ENCODE measurements at regions not wholly inside any gene's neighbourhood (a gene's known extent, or its start where the extent isn't known, plus 50 kb on each side); places are given as distances from the start of the nearest gene placed in this dataset.

GRCh38 chr13:47813718-47814117 is 187.4 kb downstream of the SUCLA2 start (continued):
- no peak for TF ChIP-seq ZNF18 (CRISPR knock-in tag; IDR thresholded peaks at IDR 0.05; ENCODE audit: insufficient replicate concordance)

GRCh38 chr13:47809411-47809810 is 191.7 kb downstream of the SUCLA2 start:
- no peaks in the 10 kb centered on the region for H3K36me3 ChIP-seq (replicated peaks in 1 of 2; ENCODE audit: control insufficient read depth in 1 of 2, insufficient read depth in 2 of 2, low read length in 2 of 2)
- FAIRE-seq (no peak), ATAC-seq (no peak), DNase-seq (ENCODE audit: low spot score) (no peak)
- ChIA-PET CTCF (ENCODE audit: low intra/inter-chr PET ratio, low total read pairs) (no interaction called here), POLR2A (no interaction called here)
- H4K20me1 ChIP-seq (ENCODE audit: insufficient read depth, low read length) = no peaks in the 10 kb centered on the region
- in situ Hi-C loops (cut with HindIII; ENCODE audit: extremely low pct_ligation_motif_present, low pct_unique_long_range_greater_than_20kb) (no loop called here), intact Hi-C loops (cut with micrococcal nuclease; ENCODE audit: unreplicated experiment) (no loop called here)
- H2AFZ ChIP-seq (ENCODE audit: low read length) = no peak overlapping the region
- H3K4me3 ChIP-seq (replicated peaks in 1 of 3; ENCODE audit: insufficient read depth in 1 of 3, low read depth in 2 of 3, low read length in 3 of 3) = no peak overlapping the region
- no peaks in the 10 kb centered on the region for H3K27me3 ChIP-seq (ENCODE audit: control insufficient read depth in 1 of 2, insufficient read depth in 2 of 2, low read length in 2 of 2)
- 29% methylated on average over 1 of the region's 1 CpG for WGBS (ENCODE audit: low lambda C conversion rate)
- no peak overlapping the region for H3K4me2 ChIP-seq (ENCODE audit: low read depth, low read length)
- no peak overlapping the region for H3K27ac ChIP-seq (ENCODE audit: extremely low read length, insufficient read depth, low read length)
- no peaks in the 10 kb centered on the region for H3K79me2 ChIP-seq (ENCODE audit: insufficient read depth, low read length)
- BruUV-seq (replicated peaks) = no TSS peak
- H3K9me3 ChIP-seq (ENCODE audit: low read length) = no peaks in the 10 kb centered on the region
- H3K4me1 ChIP-seq (ENCODE audit: insufficient read depth, low read length) = no peaks in the 10 kb centered on the region
- no peak overlapping the region for H3K9ac ChIP-seq (ENCODE audit: insufficient read depth, low read depth, low read length)
- TF ChIP-seq RNF2 (conservative IDR thresholded peaks at IDR 0.05; ENCODE audit: low read depth) (no peak), RFXAP (CRISPR knock-in tag; IDR thresholded peaks at IDR 0.05; ENCODE audit: borderline replicate concordance) (no peak), RBM22 (optimal IDR thresholded peaks at IDR 0.05; ENCODE audit: low read length) (no peak), CREM (IDR thresholded peaks at IDR 0.05) (no peak), CREM (CRISPR knock-in tag; IDR thresholded peaks at IDR 0.05) (no peak), DBP (CRISPR knock-in tag; IDR thresholded peaks at IDR 0.05; ENCODE audit: not compliant biosample characterization) (no peak), HOXA9 (CRISPR knock-in tag; IDR thresholded peaks at IDR 0.05; ENCODE audit: borderline replicate concordance) (no peak), UBTF (CRISPR knock-in tag; IDR thresholded peaks at IDR 0.05) (no peak), ADNP (CRISPR knock-in tag; IDR thresholded peaks at IDR 0.05) (no peak), STAT6 (CRISPR knock-in tag; IDR thresholded peaks at IDR 0.05; ENCODE audit: borderline replicate concordance) (no peak), MIER2 (CRISPR knock-in tag; IDR thresholded peaks at IDR 0.05) (no peak)

All from HepG2 (cell line).